OCI-LY1 (cell line): ENCODE measurements at regions not wholly inside any gene's neighbourhood (a gene's known extent, or its start where the extent isn't known, plus 50 kb on each side); places are given as distances from the start of the nearest gene placed in this dataset.

Experiments
- CTCF ChIP-seq: fragments of 200-600 bp; sonication (generic), shearing (Covaris generic); IDR thresholded peaks from 2 replicates; pipeline ENCODE4 v1.5.1; 2017; ENCODE audit warnings: mild to moderate bottlenecking, antibody characterized with exemption, low read length, moderate library complexity, mixed read lengths
- EZH2 ChIP-seq: fragments of 200-600 bp; sonication (generic), shearing (Covaris generic); IDR thresholded peaks from 2 replicates; pipeline ENCODE4 v1.8.0; 2017; ENCODE audit warnings: borderline replicate concordance, mixed run types, mild to moderate bottlenecking, antibody characterized with exemption, low read length, moderate library complexity, mixed read lengths

DNA sequence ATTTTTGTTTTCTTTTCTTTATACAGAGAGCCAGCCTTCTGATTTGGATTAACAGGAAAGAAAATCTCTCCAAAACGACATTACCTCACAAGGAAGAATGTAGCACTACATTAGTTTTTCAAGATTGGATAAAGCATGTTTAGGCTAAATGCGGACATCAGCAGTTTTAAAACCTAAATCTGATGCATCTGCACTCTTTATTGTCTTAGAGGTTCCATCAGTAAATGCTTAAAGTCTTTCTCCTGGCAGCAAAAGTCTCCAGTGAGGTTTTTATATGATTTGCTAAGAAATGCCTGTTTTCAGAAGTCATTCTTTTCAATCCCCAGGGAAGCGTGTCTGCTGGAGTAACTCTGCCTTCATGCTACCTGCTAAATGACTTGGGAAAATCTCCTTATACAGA is 912.9 kb upstream of the INTU start:
- TF ChIP-seq CTCF (no peak), EZH2 (no peak)
